GM19372 (cell line): ENCODE measurements at regions not wholly inside any gene's neighbourhood (a gene's known extent, or its start where the extent isn't known, plus 50 kb on each side); places are given as distances from the start of the nearest gene placed in this dataset.
"Not testable (repeated sequence)": the region's sequence is repeated elsewhere in the genome, so short reads cannot be mapped to it uniquely, and the experiment has no call there.

Source experiments
- ATAC-seq: cut with Tn5 transposase; IDR thresholded peaks from one replicate; pipeline ENCODE4 v1.9.1; 2021; ENCODE audit warnings: mild to moderate bottlenecking, low read depth, moderate library complexity; ENCODE audit not compliant: unreplicated experiment

GRCh38 chr18:52220062-52220591 lies 119.9 kb upstream of the DCC start:
- ATAC-seq = no peak

GRCh38 chr18:52222211-52222610 lies 117.8 kb upstream of the DCC start:
- no peak for ATAC-seq

GRCh38 chr18:52227536-52227935 lies 112.5 kb upstream of the DCC start:
- ATAC-seq = no peak

- ATAC-seq = no peak
Measured at GRCh38 chr18:52228166-52228565, 111.8 kb upstream of the DCC start.

GRCh38 chr18:52236131-52236530 lies 103.9 kb upstream of the DCC start:
- ATAC-seq = no peak

- ATAC-seq = no peak
Measured at GRCh38 chr18:52237551-52237950, 102.4 kb upstream of the DCC start.

GRCh38 chr18:52242711-52243110 lies 97.3 kb upstream of the DCC start:
- ATAC-seq = no peak

- ATAC-seq = no peak
Measured at GRCh38 chr18:52244658-52245057, 95.3 kb upstream of the DCC start.

- ATAC-seq = no peak
Measured at GRCh38 chr18:52254367-52254766, 85.6 kb upstream of the DCC start.

- ATAC-seq = not testable (repeated sequence)
Measured at GRCh38 chr18:52257417-52257816, 82.6 kb upstream of the DCC start.

GRCh38 chr18:52275817-52276216 lies 64.2 kb upstream of the DCC start:
- no peak for ATAC-seq

GRCh38 chr18:52277785-52278184 lies 62.2 kb upstream of the DCC start:
- ATAC-seq = no peak

GRCh38 chr18:52278191-52278590 lies 61.8 kb upstream of the DCC start:
- ATAC-seq = no peak

GRCh38 chr18:52280702-52281101 lies 59.3 kb upstream of the DCC start:
- ATAC-seq = no peak

GRCh38 chr18:52283927-52284326 lies 56.1 kb upstream of the DCC start:
- ATAC-seq = no peak

- ATAC-seq = no peak
Measured at GRCh38 chr18:52286675-52287074, 53.3 kb upstream of the DCC start.

- ATAC-seq = no peak
Measured at GRCh38 chr18:52287151-52287550, 52.8 kb upstream of the DCC start.

- ATAC-seq = no peak
Measured at GRCh38 chr18:52288403-52289004, 51.5 kb upstream of the DCC start.

GRCh38 chr18:52289392-52289791 lies 50.6 kb upstream of the DCC start:
- ATAC-seq = no peak
